Left renal cortex interstitium (tissue), 4 donors: ENCODE measurements at regions not wholly inside any gene's neighbourhood (a gene's known extent, or its start where the extent isn't known, plus 50 kb on each side); places are given as distances from the start of the nearest gene placed in this dataset.

Source experiments
- DNase-seq, 4 donors: peaks; one replicate each; pipeline ENCODE4 v3.0.0-alpha.2; 2013; ENCODE audit warnings: low read depth in 4 of 4, low spot score in 2 of 4, missing footprints in 1 of 4

DNA sequence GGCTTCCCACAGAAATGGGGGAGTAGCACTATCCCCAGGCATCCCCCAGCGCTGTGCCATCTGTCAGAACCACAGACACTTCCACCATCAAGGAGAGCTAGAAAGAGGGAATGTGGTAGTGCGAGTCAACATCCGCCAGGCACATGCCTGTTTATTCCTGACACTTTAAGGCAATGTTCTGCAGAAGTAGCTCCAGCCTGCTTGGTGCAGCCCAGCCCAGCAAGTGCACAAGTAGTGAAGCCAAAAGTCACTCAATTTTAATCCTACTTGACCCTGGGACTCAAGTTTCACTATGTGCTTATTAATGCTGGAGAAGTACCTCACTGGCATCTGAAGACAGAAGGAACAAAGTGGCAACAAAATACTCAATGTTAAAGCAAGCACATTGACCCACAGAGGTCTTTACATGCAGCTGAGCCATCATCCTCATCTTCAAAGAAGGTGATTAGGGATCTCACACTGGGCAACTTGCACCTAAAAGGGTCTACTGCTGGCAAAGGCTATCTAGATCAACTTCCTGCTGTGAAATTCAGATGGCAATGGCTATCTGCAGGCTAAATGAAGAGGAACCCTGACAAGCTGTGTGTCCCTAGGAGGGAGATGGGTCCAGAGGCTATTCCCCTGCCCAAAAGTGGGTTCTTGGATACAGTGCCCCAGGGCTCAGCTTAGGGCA is 61.4 kb upstream of the CLDN18 start:
- no peak for DNase-seq

DNA sequence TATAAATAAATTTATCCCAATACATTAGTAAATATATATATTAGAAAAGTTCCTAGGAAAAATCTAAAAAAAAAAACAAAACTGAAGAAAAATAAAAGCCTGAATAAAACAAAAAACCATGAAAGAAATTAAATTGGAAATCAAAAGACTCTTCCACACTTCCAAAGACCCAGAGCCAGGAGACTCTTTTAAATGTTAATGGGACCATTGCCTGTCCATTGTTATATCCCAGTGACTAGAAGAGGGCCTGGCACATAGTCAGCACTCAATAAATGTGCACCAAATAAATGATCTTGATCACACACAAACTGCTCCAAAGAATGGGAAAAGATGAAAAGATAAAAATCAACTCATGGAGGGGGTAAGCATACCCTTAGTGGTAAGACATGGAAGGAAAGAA is 51.3 kb upstream of the CLDN18 start:
- no peak for DNase-seq
